SK-N-SH (cell line): ENCODE measurements at regions not wholly inside any gene's neighbourhood (a gene's known extent, or its start where the extent isn't known, plus 50 kb on each side); places are given as distances from the start of the nearest gene placed in this dataset.
A peak's percentile ranks its signal among the peaks of the same experiment; 100 is the strongest.

Source experiments
- CTCF ChIA-PET: fragments of 300-600, 350-600 bp; formaldehyde crosslinking; extraction: SDS; loops from one replicate; lab custom pipeline; 2021; lab: Yijun Ruan, JAX
- POLR2A ChIA-PET: fragments of 350-600 bp; sonication (Branson Sonifier 250); formaldehyde crosslinking; extraction: SDS; loops from one replicate; lab custom pipeline; 2020; ENCODE audit warnings: antibody characterized with exemption, inconsistent platforms; lab: Yijun Ruan, JAX
- DNase-seq: peaks from one replicate; pipeline ENCODE4 v3.0.0; 2012
- H2AFZ ChIP-seq: fragments of 200-600 bp; sonication (generic); 2 replicates; pipeline ENCODE4 v1.8.1; 2016; ENCODE audit warnings: antibody characterized with exemption, mild to moderate bottlenecking, low read depth
- H3F3A ChIP-seq: fragments of 200-600 bp; sonication (generic); replicated peaks from 2 replicates; pipeline ENCODE3; 2016; ENCODE audit warnings: antibody characterized with exemption, mild to moderate bottlenecking; ENCODE audit not compliant: insufficient read depth
- H3K27ac ChIP-seq, 2 experiments: fragments of 200-500 bp in 1 of 2; fragments of 200-600 bp in 1 of 2; sonication (Bioruptor generic) in 1 of 2; sonication (generic), shearing (Covaris generic) in 1 of 2; 2 replicates each; pipeline versions ENCODE4 v1.5.1 to v1.6.1; 2014 to 2016; ENCODE audit warnings: low read depth in 2 of 2, inconsistent platforms in 1 of 2, low read length in 1 of 2, mild to moderate bottlenecking in 1 of 2, mixed read lengths in 1 of 2
- H3K27me3 ChIP-seq: fragments of 200-600 bp; sonication (generic), shearing (Covaris generic); 2 replicates; pipeline ENCODE4 v1.6.1; 2016; ENCODE audit warnings: mixed run types; ENCODE audit not compliant: insufficient read depth
- H3K36me3 ChIP-seq, 2 experiments: fragments of 200-500 bp in 1 of 2; fragments of 200-600 bp in 1 of 2; sonication (Bioruptor generic) in 1 of 2; sonication (generic) in 1 of 2; replicated peaks in 1 of 2; 2 replicates each; pipeline versions ENCODE3 to v1.5.1; 2014 to 2016; ENCODE audit warnings: low read length in 1 of 2, mild to moderate bottlenecking in 1 of 2; ENCODE audit not compliant: insufficient read depth in 2 of 2, control insufficient read depth in 1 of 2
- H3K4me1 ChIP-seq, 2 experiments: fragments of 200-500 bp in 1 of 2; fragments of 200-600 bp in 1 of 2; sonication (Bioruptor generic) in 1 of 2; sonication (generic), shearing (Covaris generic) in 1 of 2; 2 replicates each; pipeline versions ENCODE4 v1.5.1 to v1.6.1; 2014 to 2016; ENCODE audit warnings: low read depth in 1 of 2, low read length in 1 of 2, mixed run types in 1 of 2; ENCODE audit not compliant: insufficient read depth in 2 of 2, control insufficient read depth in 1 of 2
- H3K4me2 ChIP-seq: fragments of 200-600 bp; sonication (generic), shearing (Covaris generic); 2 replicates; pipeline ENCODE4 v1.6.1; 2017; ENCODE audit warnings: mixed run types
- H3K4me3 ChIP-seq, 2 experiments: fragments of 200-500 bp in 1 of 2; fragments of 200-600 bp in 1 of 2; sonication (Bioruptor generic) in 1 of 2; sonication (generic), shearing (Covaris generic) in 1 of 2; 2 replicates each; pipeline versions ENCODE4 v1.5.1 to v1.8.1; 2014 to 2016; ENCODE audit warnings: low read depth in 2 of 2, inconsistent platforms in 1 of 2, low read length in 1 of 2, mild to moderate bottlenecking in 1 of 2, mixed read lengths in 1 of 2, moderate library complexity in 1 of 2
- H3K79me2 ChIP-seq: fragments of 200-600 bp; sonication (generic); 2 replicates; pipeline ENCODE4 v1.8.1; 2017; ENCODE audit warnings: mild to moderate bottlenecking; ENCODE audit not compliant: insufficient read depth
- H3K9ac ChIP-seq: fragments of 200-600 bp; sonication (generic); 2 replicates; pipeline ENCODE4 v1.6.1; 2017; ENCODE audit warnings: mixed run types
- H3K9me2 ChIP-seq: fragments of 200-600 bp; sonication (generic); 2 replicates; pipeline ENCODE4 v1.6.1; 2017; ENCODE audit warnings: mixed run types
- H3K9me3 ChIP-seq: fragments of 200-600 bp; sonication (generic); 2 replicates; pipeline ENCODE4 v1.6.1; 2017; ENCODE audit warnings: mixed run types, mild to moderate bottlenecking, moderate library complexity
- H4K20me1 ChIP-seq: fragments of 200-600 bp; sonication (generic); 2 replicates; pipeline ENCODE4 v1.6.1; 2017; ENCODE audit warnings: mild to moderate bottlenecking, mixed run types; ENCODE audit not compliant: insufficient read depth
- EP300 ChIP-seq, 2 experiments: IDR thresholded peaks; 2 replicates each; pipeline versions ENCODE4 v1.4.0 to v1.6.1; 2012; ENCODE audit warnings: borderline replicate concordance in 1 of 2, low read depth in 1 of 2, low read length in 1 of 2
- FOXM1 ChIP-seq: IDR thresholded peaks from 2 replicates; pipeline ENCODE4 v1.4.0; 2012; ENCODE audit warnings: low read depth, mild to moderate bottlenecking
- GATA2 ChIP-seq: sonication (generic); formaldehyde crosslinking; IDR thresholded peaks from 2 replicates; pipeline ENCODE4 v1.5.0; 2020; ENCODE audit warnings: mild to moderate bottlenecking, missing genetic modification reagents
- SIN3A ChIP-seq: IDR thresholded peaks from 2 replicates; pipeline ENCODE4 v1.6.1; 2012; ENCODE audit warnings: low read depth, mild to moderate bottlenecking, low read length, moderate library complexity, borderline replicate concordance
- TCF12 ChIP-seq: IDR thresholded peaks from 2 replicates; pipeline ENCODE4 v1.4.0; 2012
- WGBS: methylation state at CpG from one replicate; pipeline ENCODE4 v1.1.6; 2017; ENCODE audit warnings: low lambda C conversion rate; 5-methylcytosine and 5-hydroxymethylcytosine counted together
- TF ChIP-seq, protein P1 (sequence below): IDR thresholded peaks from 2 replicates; pipeline ENCODE4; 2012
- TF ChIP-seq, protein P2 (sequence below): IDR thresholded peaks from 2 replicates; pipeline ENCODE4 v1.4.0; 2012; ENCODE audit warnings: low read depth, borderline replicate concordance
- TF ChIP-seq, protein P3 (sequence below): fragments of 150-350 bp; IDR thresholded peaks from 2 replicates; pipeline ENCODE4 v1.6.1; 2017; ENCODE audit warnings: antibody characterized with exemption, low read length, low read depth, borderline replicate concordance

DNA sequence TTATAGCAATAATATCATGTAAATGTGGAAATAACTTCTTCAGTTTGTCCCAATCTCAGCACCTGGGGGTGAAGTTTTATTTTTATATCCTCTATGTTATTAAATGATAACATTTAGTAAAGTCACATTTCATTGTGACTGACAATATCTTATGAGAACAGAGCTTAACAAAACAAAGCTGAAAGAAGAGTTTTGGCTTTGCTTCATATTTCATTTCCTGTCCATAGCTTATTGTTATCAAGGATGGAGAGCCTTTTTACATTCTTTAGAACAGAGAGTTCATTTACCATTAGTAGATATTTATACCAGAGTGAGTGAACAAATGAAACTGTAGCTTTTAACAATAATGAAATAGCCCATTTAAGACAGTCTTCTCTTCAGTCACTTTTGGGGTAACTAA, 231.9 kb upstream of the SGK1 start:
- Histone ChIP-seq H3K27ac (peak overlapping the region in 1 of 2 experiments; percentile 62; a peak in 3 of 4 replicates), H3K9me2 (no peaks in the 10 kb centered on the region), H3K36me3 (no peaks in the 10 kb centered on the region), H3K9me3 (no peaks in the 10 kb centered on the region), H2AFZ (peak overlapping the region; percentile 18; the same call in 1 of the 2 replicates), H3K4me1 (peaks cover 2 to 3% of the 10 kb centered on the region in 2 experiments; a peak in 1 of 4 replicates), H4K20me1 (no peaks in the 10 kb centered on the region), H3K4me3 (no peak overlapping the region), H3K27me3 (no peaks in the 10 kb centered on the region), H3F3A (no peaks in the 10 kb centered on the region), H3K9ac (no peak overlapping the region; the same call in 1 of the 2 replicates), H3K4me2 (peak overlapping the region; percentile 21; the same call in 1 of the 2 replicates), H3K79me2 (no peaks in the 10 kb centered on the region)
- CTCF ChIA-PET: interaction anchor here (1.0 to 1.4 kb wide), 2 partner anchors 15 to 50 kb away, joined by 3 to 4 read pairs; no protein-coding TSS in a partner anchor
- no peak for DNase-seq
- POLR2A ChIA-PET: no interaction called here
- TF ChIP-seq TCF12 (peak; percentile 5; the same call in 1 of the 2 replicates), EP300 (IDR thresholded peaks at IDR 0.05; ENCODE audit: borderline replicate concordance in 1 of 2, low read depth in 1 of 2, low read length in 1 of 2) (no peak), SIN3A (no peak)
- TF ChIP-seq, protein P1, sequence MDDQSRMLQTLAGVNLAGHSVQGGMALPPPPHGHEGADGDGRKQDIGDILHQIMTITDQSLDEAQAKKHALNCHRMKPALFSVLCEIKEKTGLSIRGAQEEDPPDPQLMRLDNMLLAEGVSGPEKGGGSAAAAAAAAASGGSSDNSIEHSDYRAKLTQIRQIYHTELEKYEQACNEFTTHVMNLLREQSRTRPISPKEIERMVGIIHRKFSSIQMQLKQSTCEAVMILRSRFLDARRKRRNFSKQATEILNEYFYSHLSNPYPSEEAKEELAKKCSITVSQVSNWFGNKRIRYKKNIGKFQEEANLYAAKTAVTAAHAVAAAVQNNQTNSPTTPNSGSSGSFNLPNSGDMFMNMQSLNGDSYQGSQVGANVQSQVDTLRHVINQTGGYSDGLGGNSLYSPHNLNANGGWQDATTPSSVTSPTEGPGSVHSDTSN: peak; percentile 15; the same call in 1 of the 2 replicates
- TF ChIP-seq, protein P2, sequence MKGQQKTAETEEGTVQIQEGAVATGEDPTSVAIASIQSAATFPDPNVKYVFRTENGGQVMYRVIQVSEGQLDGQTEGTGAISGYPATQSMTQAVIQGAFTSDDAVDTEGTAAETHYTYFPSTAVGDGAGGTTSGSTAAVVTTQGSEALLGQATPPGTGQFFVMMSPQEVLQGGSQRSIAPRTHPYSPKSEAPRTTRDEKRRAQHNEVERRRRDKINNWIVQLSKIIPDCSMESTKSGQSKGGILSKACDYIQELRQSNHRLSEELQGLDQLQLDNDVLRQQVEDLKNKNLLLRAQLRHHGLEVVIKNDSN: no peak

DNA sequence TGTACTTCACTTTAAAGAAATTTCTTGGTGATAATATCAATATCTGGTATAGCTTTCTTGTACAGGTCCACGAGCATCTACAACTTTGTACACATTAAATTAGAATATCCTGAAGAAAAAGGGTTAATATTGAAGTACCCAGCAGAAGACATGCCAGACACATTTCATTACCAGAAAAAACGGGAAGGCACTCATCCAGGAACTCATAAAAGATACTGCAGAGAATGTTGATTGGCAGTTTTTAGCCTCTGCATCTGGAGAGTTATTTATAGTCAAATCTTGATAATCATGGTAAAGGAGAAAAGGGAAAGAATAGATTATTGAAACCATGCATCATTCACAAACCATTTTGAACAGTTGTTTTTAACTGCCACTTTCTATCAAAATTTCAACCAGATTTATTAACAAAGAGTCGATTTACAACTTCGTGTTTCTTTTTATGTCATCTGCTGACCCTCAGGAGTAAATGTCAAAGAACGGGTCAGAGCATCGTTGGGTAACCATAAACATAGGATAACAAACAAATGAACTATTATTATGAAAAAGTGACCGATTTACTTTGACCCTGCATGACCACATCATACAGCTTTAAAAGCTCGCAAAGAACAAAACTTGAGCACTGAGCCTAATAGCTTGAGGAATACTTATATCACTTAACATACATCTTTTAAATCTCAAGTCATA, 229.2 kb upstream of the SGK1 start:
- POLR2A ChIA-PET: no interaction called here
- Histone ChIP-seq H3K4me2 (no peak overlapping the region), H3K79me2 (no peaks in the 10 kb centered on the region), H3K9me2 (no peaks in the 10 kb centered on the region), H4K20me1 (no peaks in the 10 kb centered on the region), H3F3A (no peaks in the 10 kb centered on the region), H2AFZ (no peak overlapping the region), H3K9me3 (no peaks in the 10 kb centered on the region), H3K27ac (no peak overlapping the region), H3K36me3 (no peaks in the 10 kb centered on the region), H3K4me1 (peaks cover 2 to 3% of the 10 kb centered on the region in 2 experiments; a peak in 1 of 4 replicates), H3K4me3 (no peak overlapping the region), H3K9ac (no peak overlapping the region), H3K27me3 (no peaks in the 10 kb centered on the region)
- TF ChIP-seq, protein P1: no peak
- TF ChIP-seq FOXM1: no peak
- TF ChIP-seq, protein P3, sequence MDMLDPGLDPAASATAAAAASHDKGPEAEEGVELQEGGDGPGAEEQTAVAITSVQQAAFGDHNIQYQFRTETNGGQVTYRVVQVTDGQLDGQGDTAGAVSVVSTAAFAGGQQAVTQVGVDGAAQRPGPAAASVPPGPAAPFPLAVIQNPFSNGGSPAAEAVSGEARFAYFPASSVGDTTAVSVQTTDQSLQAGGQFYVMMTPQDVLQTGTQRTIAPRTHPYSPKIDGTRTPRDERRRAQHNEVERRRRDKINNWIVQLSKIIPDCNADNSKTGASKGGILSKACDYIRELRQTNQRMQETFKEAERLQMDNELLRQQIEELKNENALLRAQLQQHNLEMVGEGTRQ: no peak
- 0 out of 4 replicates have a peak, but pooled peaks of 1 of the 2 experiments have one; percentile 11 for TF ChIP-seq EP300 (IDR thresholded peaks at IDR 0.05; ENCODE audit: borderline replicate concordance in 1 of 2, low read depth in 1 of 2, low read length in 1 of 2)
- no peak for TF ChIP-seq GATA2
- 71% methylated on average over 8 of the region's 8 CpGs for WGBS
- no peak for DNase-seq
- CTCF ChIA-PET: no interaction called here
